DND-41 (cell line): ENCODE measurements at regions not wholly inside any gene's neighbourhood (a gene's known extent, or its start where the extent isn't known, plus 50 kb on each side); places are given as distances from the start of the nearest gene placed in this dataset.

Source experiments
- ATAC-seq: fragments of 200-7000 bp; cut with Tn5 transposase; 3 replicates; pipeline ENCODE4 v1.9.1; 2021; ENCODE audit warnings: low read depth; ENCODE audit not compliant: insufficient read depth
- DNase-seq: peaks from one replicate; pipeline ENCODE4 v3.0.0-alpha.2; 2020
- H2AFZ ChIP-seq: 2 replicates; pipeline ENCODE4 v1.6.0; 2012; ENCODE audit warnings: low read depth, low read length
- H3K27ac ChIP-seq: 2 replicates; pipeline ENCODE4 v1.5.1; 2012; ENCODE audit warnings: low read length, inconsistent platforms
- H3K27me3 ChIP-seq: fragments of 200-600 bp; sonication (generic); 2 replicates; pipeline ENCODE4 v1.6.0; 2012; ENCODE audit warnings: low read length, mild to moderate bottlenecking, inconsistent platforms; ENCODE audit not compliant: insufficient read depth, poor library complexity
- H3K36me3 ChIP-seq: 2 replicates; pipeline ENCODE4 v1.5.1; 2012; ENCODE audit warnings: low read length, inconsistent platforms; ENCODE audit not compliant: insufficient read depth
- H3K4me1 ChIP-seq: 2 replicates; pipeline ENCODE4 v1.5.1; 2012; ENCODE audit warnings: mild to moderate bottlenecking, low read length; ENCODE audit not compliant: insufficient read depth
- H3K4me2 ChIP-seq: 2 replicates; pipeline ENCODE4 v1.6.0; 2012; ENCODE audit warnings: mild to moderate bottlenecking, moderate library complexity, low read length, inconsistent platforms; ENCODE audit not compliant: insufficient read depth
- H3K4me3 ChIP-seq, 2 experiments: fragments of 200-600 bp in 1 of 2; shearing (Covaris generic) in 1 of 2; 2 replicates each; pipeline ENCODE4 v1.5.1; 2012 to 2016; ENCODE audit warnings: inconsistent platforms in 2 of 2, low read length in 2 of 2, mild to moderate bottlenecking in 2 of 2, low read depth in 1 of 2, moderate library complexity in 1 of 2
- H3K79me2 ChIP-seq: 2 replicates; pipeline ENCODE4 v1.6.0; 2012; ENCODE audit warnings: low read length, inconsistent platforms; ENCODE audit not compliant: insufficient read depth
- H3K9ac ChIP-seq: 2 replicates; pipeline ENCODE4 v1.6.0; 2012; ENCODE audit warnings: low read depth, mild to moderate bottlenecking, inconsistent platforms, low read length, moderate library complexity
- H3K9me3 ChIP-seq: 2 replicates; pipeline ENCODE4 v1.5.1; 2012; ENCODE audit warnings: low read length, moderate library complexity, mild to moderate bottlenecking, inconsistent platforms; ENCODE audit not compliant: insufficient read depth, severe bottlenecking
- H4K20me1 ChIP-seq: 2 replicates; pipeline ENCODE4 v1.6.0; 2012; ENCODE audit warnings: low read length; ENCODE audit not compliant: insufficient read depth
- CTCF ChIP-seq: IDR thresholded peaks from 2 replicates; pipeline ENCODE4 v1.5.1; 2012; ENCODE audit warnings: borderline replicate concordance, low read length, moderate library complexity, mild to moderate bottlenecking; ENCODE audit not compliant: poor library complexity, severe bottlenecking; ENCODE audit errors: extremely low read depth
- EZH2 ChIP-seq: IDR thresholded peaks from 3 replicates; pipeline ENCODE4 v1.6.1; 2012; ENCODE audit warnings: borderline replicate concordance, low read depth, mild to moderate bottlenecking, moderate library complexity, low read length, inconsistent platforms; ENCODE audit not compliant: severe bottlenecking

- H3K9me3 ChIP-seq: no peaks in the 10 kb centered on the region
- H3K4me3 ChIP-seq: no peak overlapping the region
- H2AFZ ChIP-seq: no peak overlapping the region
- ATAC-seq: no peak
- H3K79me2 ChIP-seq: no peaks in the 10 kb centered on the region
- H4K20me1 ChIP-seq: no peaks in the 10 kb centered on the region
- H3K27me3 ChIP-seq: peaks cover 22% of the 10 kb centered on the region
- H3K9ac ChIP-seq: no peak overlapping the region
- H3K4me1 ChIP-seq: no peaks in the 10 kb centered on the region
- no peaks in the 10 kb centered on the region for H3K36me3 ChIP-seq
- no peak overlapping the region for H3K27ac ChIP-seq
- TF ChIP-seq CTCF: no peak
- no peak for TF ChIP-seq EZH2
- DNase-seq: no peak
- no peak overlapping the region for H3K4me2 ChIP-seq
Measured at GRCh38 chr15:98529205-98530145, 118.9 kb upstream of the IGF1R start.

- ATAC-seq (no peak), DNase-seq (no peak)
- no peaks in the 10 kb centered on the region for H3K9me3 ChIP-seq
- no peaks in the 10 kb centered on the region for H3K4me1 ChIP-seq
- peaks cover 22% of the 10 kb centered on the region for H3K27me3 ChIP-seq
- H4K20me1 ChIP-seq: no peaks in the 10 kb centered on the region
- no peak overlapping the region for H3K27ac ChIP-seq
- no peak overlapping the region for H2AFZ ChIP-seq
- no peaks in the 10 kb centered on the region for H3K79me2 ChIP-seq
- no peak overlapping the region for H3K9ac ChIP-seq
- H3K4me3 ChIP-seq: no peak overlapping the region
- no peak for TF ChIP-seq CTCF
- no peak for TF ChIP-seq EZH2
- no peak overlapping the region for H3K4me2 ChIP-seq
- H3K36me3 ChIP-seq: no peaks in the 10 kb centered on the region
Measured at GRCh38 chr15:98530570-98530969, 117.8 kb upstream of the IGF1R start.

- no peak for TF ChIP-seq EZH2
- no peak for TF ChIP-seq CTCF
- H3K27ac ChIP-seq: no peak overlapping the region
- H3K4me3 ChIP-seq: no peak overlapping the region
- H3K4me1 ChIP-seq: no peaks in the 10 kb centered on the region
- H3K9me3 ChIP-seq: no peaks in the 10 kb centered on the region
- ATAC-seq (no peak), DNase-seq (no peak)
- H3K9ac ChIP-seq: no peak overlapping the region
- no peaks in the 10 kb centered on the region for H3K36me3 ChIP-seq
- no peak overlapping the region for H2AFZ ChIP-seq
- H3K79me2 ChIP-seq: no peaks in the 10 kb centered on the region
- no peaks in the 10 kb centered on the region for H4K20me1 ChIP-seq
- peaks cover 22% of the 10 kb centered on the region for H3K27me3 ChIP-seq
- no peak overlapping the region for H3K4me2 ChIP-seq
Measured at GRCh38 chr15:98532063-98532462, 116.3 kb upstream of the IGF1R start.
